22Rv1 (cell line): ENCODE measurements at regions not wholly inside any gene's neighbourhood (a gene's known extent, or its start where the extent isn't known, plus 50 kb on each side); places are given as distances from the start of the nearest gene placed in this dataset.

ENCODE experiments used
- ZFX ChIP-seq: fragments of 450-650 bp; IDR thresholded peaks from 2 replicates; pipeline ENCODE4 v1.6.1; 2017; ENCODE audit warnings: antibody characterized with exemption, borderline replicate concordance
- TF ChIP-seq, protein P1 (sequence below): fragments of 450-650 bp; IDR thresholded peaks from 2 replicates; pipeline ENCODE4 v1.5.1; 2017; ENCODE audit warnings: mild to moderate bottlenecking

DNA sequence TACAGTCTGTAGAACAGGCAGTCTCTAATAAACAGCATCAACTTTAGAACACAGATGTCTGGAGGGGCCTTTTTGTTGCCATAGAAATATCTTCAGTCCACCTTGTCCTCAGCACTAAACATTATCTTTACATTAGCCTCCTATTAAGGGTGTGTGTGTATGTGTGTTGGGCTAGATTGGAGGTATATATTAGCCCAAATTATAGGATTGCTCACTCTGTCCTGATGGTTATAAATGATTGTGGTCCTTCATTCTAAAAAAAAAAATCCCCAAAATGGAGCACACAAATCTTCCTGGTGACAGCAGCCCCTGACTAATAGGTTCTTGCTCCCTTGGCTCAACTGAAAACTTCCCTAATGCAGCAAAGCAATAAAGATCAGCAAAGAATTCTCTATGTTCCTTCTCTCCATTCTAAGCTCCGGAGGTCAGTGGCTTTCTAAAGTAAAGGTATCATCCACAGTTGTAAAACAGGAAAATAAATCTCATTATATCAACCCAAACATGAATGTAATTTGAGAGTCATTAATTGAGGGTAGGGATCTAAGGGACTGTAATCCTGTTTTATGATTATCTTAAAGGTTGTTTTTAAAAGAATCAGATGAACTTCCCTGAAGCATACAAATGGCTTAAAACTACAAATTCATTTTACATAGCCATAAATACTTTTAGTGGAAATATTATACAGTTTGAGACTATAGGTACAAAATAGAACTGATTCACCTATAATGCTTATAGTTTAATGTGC is 232.7 kb downstream of the KLF12 start:
- TF ChIP-seq, protein P1, sequence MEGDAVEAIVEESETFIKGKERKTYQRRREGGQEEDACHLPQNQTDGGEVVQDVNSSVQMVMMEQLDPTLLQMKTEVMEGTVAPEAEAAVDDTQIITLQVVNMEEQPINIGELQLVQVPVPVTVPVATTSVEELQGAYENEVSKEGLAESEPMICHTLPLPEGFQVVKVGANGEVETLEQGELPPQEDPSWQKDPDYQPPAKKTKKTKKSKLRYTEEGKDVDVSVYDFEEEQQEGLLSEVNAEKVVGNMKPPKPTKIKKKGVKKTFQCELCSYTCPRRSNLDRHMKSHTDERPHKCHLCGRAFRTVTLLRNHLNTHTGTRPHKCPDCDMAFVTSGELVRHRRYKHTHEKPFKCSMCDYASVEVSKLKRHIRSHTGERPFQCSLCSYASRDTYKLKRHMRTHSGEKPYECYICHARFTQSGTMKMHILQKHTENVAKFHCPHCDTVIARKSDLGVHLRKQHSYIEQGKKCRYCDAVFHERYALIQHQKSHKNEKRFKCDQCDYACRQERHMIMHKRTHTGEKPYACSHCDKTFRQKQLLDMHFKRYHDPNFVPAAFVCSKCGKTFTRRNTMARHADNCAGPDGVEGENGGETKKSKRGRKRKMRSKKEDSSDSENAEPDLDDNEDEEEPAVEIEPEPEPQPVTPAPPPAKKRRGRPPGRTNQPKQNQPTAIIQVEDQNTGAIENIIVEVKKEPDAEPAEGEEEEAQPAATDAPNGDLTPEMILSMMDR, result no peak
- no peak for TF ChIP-seq ZFX
